ENCODE measurements at regions not wholly inside any gene's neighbourhood (a gene's known extent, or its start where the extent isn't known, plus 50 kb on each side); places are given as distances from the start of the nearest gene placed in this dataset.
"Not testable (repeated sequence)": the region's sequence is repeated elsewhere in the genome, so short reads cannot be mapped to it uniquely, and the experiment has no call there.

DNA sequence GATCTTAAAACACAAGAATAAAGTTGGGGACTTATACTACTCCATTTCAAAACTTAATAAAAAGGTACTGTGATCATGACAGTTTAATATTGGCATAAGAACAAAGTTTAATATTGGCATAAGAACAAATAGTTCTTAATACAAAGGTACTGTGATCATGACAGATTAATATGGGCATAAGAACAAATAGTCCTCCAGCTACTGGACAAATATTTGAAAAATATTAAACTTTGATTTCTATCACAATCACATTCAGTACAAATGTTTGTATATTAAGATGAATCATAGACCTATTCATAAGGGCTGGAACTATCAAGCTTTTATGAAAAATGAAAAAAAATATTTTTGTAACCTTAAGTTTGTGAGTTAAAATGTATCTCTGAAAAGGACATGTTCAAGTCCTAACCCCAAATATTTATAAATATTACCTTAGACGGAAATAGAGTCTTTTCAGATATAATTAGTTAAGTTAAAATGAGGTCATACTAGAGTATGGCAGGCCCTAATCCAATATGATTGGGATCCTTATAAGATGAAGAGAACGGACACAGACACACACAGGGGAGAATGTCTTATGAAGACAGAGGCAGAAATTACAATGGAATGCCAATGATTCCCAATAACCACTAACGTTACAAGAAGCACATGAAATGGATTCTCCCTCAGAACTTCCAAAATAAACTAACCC, 79.1 kb upstream of the RGS1 start (continued):
- no peak for TF ChIP-seq SP3 (tag by site-specific recombination; IDR thresholded peaks at IDR 0.05)
- TF ChIP-seq, protein P1, sequence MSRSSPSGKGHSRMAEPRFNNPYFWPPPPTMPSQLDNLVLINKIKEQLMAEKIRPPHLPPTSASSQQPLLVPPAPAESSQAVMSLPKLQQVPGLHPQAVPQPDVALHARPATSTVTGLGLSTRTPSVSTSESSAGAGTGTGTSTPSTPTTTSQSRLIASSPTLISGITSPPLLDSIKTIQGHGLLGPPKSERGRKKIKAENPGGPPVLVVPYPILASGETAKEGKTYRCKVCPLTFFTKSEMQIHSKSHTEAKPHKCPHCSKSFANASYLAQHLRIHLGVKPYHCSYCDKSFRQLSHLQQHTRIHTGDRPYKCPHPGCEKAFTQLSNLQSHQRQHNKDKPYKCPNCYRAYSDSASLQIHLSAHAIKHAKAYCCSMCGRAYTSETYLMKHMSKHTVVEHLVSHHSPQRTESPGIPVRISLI (tag by site-specific recombination; IDR thresholded peaks at IDR 0.05), result no peak
- no peak for TF ChIP-seq REPIN1 (tag by site-specific recombination; IDR thresholded peaks at IDR 0.05; ENCODE audit: low read depth)

GRCh38 chr1:192497214-192497794, 78.3 kb upstream of the RGS1 start:
- Histone ChIP-seq H3K4me1 (ENCODE audit: control insufficient read depth, insufficient read depth, low read length) (no peaks in the 10 kb centered on the region), H3K4me3 (ENCODE audit: low read depth, low read length) (no peak overlapping the region), H3K9me3 (ENCODE audit: control insufficient read depth, insufficient read depth, low read depth, low read length) (no peaks in the 10 kb centered on the region), H3K36me3 (ENCODE audit: control insufficient read depth in 2 of 2, insufficient read depth in 1 of 2, low read length in 2 of 2) (no peaks in the 10 kb centered on the region), H3K27ac (ENCODE audit: extremely low read depth, low read depth, low read length) (no peak overlapping the region)
- no peak for TF ChIP-seq ZNF335 (tag by site-specific recombination; conservative IDR thresholded peaks at IDR 0.05)
- no peak for TF ChIP-seq REPIN1 (tag by site-specific recombination; IDR thresholded peaks at IDR 0.05; ENCODE audit: low read depth)
- TF ChIP-seq ZNF555 (tag by site-specific recombination; conservative IDR thresholded peaks at IDR 0.05), result no peak
- TF ChIP-seq, protein P2, sequence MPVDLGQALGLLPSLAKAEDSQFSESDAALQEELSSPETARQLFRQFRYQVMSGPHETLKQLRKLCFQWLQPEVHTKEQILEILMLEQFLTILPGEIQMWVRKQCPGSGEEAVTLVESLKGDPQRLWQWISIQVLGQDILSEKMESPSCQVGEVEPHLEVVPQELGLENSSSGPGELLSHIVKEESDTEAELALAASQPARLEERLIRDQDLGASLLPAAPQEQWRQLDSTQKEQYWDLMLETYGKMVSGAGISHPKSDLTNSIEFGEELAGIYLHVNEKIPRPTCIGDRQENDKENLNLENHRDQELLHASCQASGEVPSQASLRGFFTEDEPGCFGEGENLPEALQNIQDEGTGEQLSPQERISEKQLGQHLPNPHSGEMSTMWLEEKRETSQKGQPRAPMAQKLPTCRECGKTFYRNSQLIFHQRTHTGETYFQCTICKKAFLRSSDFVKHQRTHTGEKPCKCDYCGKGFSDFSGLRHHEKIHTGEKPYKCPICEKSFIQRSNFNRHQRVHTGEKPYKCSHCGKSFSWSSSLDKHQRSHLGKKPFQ (tag by site-specific recombination; IDR thresholded peaks at IDR 0.05), result no peak
- TF ChIP-seq, protein P1 (tag by site-specific recombination; IDR thresholded peaks at IDR 0.05), result no peak
- TF ChIP-seq, protein P3, sequence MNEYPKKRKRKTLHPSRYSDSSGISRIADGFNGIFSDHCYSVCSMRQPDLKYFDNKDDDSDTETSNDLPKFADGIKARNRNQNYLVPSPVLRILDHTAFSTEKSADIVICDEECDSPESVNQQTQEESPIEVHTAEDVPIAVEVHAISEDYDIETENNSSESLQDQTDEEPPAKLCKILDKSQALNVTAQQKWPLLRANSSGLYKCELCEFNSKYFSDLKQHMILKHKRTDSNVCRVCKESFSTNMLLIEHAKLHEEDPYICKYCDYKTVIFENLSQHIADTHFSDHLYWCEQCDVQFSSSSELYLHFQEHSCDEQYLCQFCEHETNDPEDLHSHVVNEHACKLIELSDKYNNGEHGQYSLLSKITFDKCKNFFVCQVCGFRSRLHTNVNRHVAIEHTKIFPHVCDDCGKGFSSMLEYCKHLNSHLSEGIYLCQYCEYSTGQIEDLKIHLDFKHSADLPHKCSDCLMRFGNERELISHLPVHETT (tag by site-specific recombination; IDR thresholded peaks at IDR 0.05), result no peak
- no peak for TF ChIP-seq YY2 (tag by site-specific recombination; IDR thresholded peaks at IDR 0.05)
- no peak for TF ChIP-seq ZNF529 (tag by site-specific recombination; IDR thresholded peaks at IDR 0.05; ENCODE audit: insufficient replicate concordance)
- no peak for TF ChIP-seq ZNF223 (tag by site-specific recombination; IDR thresholded peaks at IDR 0.05)
- no peak for TF ChIP-seq TSHZ1 (tag by site-specific recombination; IDR thresholded peaks at IDR 0.05; ENCODE audit: borderline replicate concordance)
- no peak for TF ChIP-seq OSR2 (tag by site-specific recombination; IDR thresholded peaks at IDR 0.05)
- TF ChIP-seq INSM2 (tag by site-specific recombination; IDR thresholded peaks at IDR 0.05), result no peak
- no peak for TF ChIP-seq ZNF645 (tag by site-specific recombination; IDR thresholded peaks at IDR 0.05)
- no peak for TF ChIP-seq ZNF488 (tag by site-specific recombination; IDR thresholded peaks at IDR 0.05)
- TF ChIP-seq ZNF341 (tag by site-specific recombination; IDR thresholded peaks at IDR 0.05; ENCODE audit: low read depth), result no peak
- CTCF ChIA-PET, result interaction anchor here (0.7 kb wide), 1 partner anchor 235 kb away, joined by 3 read pairs; no protein-coding TSS in a partner anchor
- POLR2A ChIA-PET, result no interaction called here

DNA sequence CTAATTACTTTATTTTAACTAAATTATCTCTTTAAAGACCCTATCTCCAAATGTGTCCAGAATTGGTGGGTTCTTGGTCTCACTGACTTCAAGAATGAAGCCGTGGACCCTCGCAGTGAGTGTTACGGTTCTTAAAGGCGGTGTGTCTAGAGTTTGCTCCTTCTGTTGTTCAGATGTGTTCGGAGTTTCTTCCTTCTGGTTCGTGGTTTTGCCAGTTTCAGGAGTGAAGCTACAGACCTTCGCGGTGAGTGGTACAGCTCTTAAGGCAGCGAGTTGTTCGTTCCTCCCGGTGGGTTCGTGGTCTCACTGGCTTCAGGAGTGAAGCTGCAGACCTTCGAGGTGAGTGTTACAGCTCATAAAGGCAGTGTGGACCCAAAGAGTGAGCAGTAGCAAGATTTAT, 77.5 kb upstream of the RGS1 start:
- H3K36me3 ChIP-seq (ENCODE audit: control insufficient read depth in 2 of 2, insufficient read depth in 1 of 2, low read length in 2 of 2); H3K9me3 ChIP-seq (ENCODE audit: control insufficient read depth, insufficient read depth, low read depth, low read length); H3K4me1 ChIP-seq (ENCODE audit: control insufficient read depth, insufficient read depth, low read length); POLR2A ChIA-PET; H3K4me3 ChIP-seq (ENCODE audit: low read depth, low read length); H3K27ac ChIP-seq (ENCODE audit: extremely low read depth, low read depth, low read length): not testable (repeated sequence)
- CTCF ChIA-PET, result interaction anchor here (0.7 kb wide), 1 partner anchor 234 kb away, joined by 3 read pairs; no protein-coding TSS in a partner anchor
